Glutamatergic neuron (in vitro differentiated cells): ENCODE measurements at regions not wholly inside any gene's neighbourhood (a gene's known extent, or its start where the extent isn't known, plus 50 kb on each side); places are given as distances from the start of the nearest gene placed in this dataset.

ENCODE experiments used
- DNase-seq: peaks from one replicate; pipeline ENCODE4 v3.0.0; 2022
- H3K27ac Mint-ChIP-seq: one replicate; pipeline ENCODE4 v1.8.0; 2020; ENCODE audit warnings: mild to moderate bottlenecking, mixed read lengths, inconsistent platforms; ENCODE audit not compliant: unreplicated experiment
- H3K27me3 Mint-ChIP-seq: one replicate; pipeline ENCODE4 v1.8.0; 2020; ENCODE audit warnings: mild to moderate bottlenecking, moderate library complexity, mixed read lengths, inconsistent platforms; ENCODE audit not compliant: unreplicated experiment
- H3K36me3 Mint-ChIP-seq: one replicate; pipeline ENCODE4 v1.8.0; 2020; ENCODE audit warnings: mild to moderate bottlenecking, mixed read lengths, inconsistent platforms; ENCODE audit not compliant: unreplicated experiment
- H3K4me1 Mint-ChIP-seq: one replicate; pipeline ENCODE4 v1.8.0; 2020; ENCODE audit warnings: mild to moderate bottlenecking, low read depth, mixed read lengths, inconsistent platforms; ENCODE audit not compliant: unreplicated experiment
- H3K4me3 Mint-ChIP-seq: one replicate; pipeline ENCODE4 v1.8.0; 2020; ENCODE audit warnings: mild to moderate bottlenecking, mixed read lengths, inconsistent platforms; ENCODE audit not compliant: unreplicated experiment
- H3K9me3 Mint-ChIP-seq: one replicate; pipeline ENCODE4 v1.8.0; 2020; ENCODE audit warnings: mild to moderate bottlenecking, moderate library complexity, mixed read lengths, inconsistent platforms; ENCODE audit not compliant: unreplicated experiment
- TF ChIP-seq, protein P1 (sequence below): fragments of 200-600 bp; sonication (generic); IDR thresholded peaks from one replicate; pipeline ENCODE4 v1.5.0; 2021; ENCODE audit not compliant: partially characterized antibody, unreplicated experiment

DNA sequence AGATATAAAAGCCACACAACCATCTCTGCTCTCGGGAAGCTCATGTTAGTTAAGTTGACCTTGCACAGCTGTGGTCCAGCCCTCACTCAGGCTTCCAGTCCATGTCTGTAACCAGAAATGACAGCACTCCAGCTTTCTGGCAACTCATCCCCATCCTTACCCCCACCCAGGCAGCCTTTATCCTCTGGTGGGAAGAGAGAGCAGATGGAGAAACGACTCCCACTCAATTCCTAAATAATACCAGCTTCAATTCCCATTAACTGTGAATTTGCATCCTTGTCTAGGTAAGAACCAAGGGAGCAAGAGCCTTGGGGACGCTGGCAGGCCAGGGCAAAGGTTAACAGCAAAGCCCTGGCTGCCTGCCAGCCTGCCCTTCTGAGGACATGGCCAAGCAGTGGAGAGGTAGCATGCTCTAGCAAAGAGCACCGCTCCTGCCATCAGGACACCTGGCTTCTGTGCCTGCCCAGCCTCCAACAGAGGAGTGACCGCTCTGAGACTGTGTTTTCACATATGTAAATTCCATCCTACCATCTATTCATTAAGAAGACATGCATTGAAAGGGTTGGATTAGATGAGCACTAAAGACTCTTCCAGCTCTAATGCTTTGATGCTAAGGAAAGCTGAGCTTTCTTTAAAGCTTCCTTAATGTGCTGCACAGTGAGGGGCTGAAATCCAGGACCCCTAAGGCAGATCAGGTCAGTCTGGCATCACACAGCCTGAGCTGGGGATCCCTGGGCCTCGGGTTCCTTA is 236.1 kb downstream of the GRIN2B start:
- Mint-ChIP-seq H3K9me3 (no peaks in the 10 kb centered on the region), H3K27ac (peak overlapping the region; percentile 50), H3K4me1 (peaks cover 15% of the 10 kb centered on the region), H3K27me3 (peaks cover 2% of the 10 kb centered on the region), H3K4me3 (no peak overlapping the region), H3K36me3 (no peaks in the 10 kb centered on the region)
- TF ChIP-seq, protein P1, sequence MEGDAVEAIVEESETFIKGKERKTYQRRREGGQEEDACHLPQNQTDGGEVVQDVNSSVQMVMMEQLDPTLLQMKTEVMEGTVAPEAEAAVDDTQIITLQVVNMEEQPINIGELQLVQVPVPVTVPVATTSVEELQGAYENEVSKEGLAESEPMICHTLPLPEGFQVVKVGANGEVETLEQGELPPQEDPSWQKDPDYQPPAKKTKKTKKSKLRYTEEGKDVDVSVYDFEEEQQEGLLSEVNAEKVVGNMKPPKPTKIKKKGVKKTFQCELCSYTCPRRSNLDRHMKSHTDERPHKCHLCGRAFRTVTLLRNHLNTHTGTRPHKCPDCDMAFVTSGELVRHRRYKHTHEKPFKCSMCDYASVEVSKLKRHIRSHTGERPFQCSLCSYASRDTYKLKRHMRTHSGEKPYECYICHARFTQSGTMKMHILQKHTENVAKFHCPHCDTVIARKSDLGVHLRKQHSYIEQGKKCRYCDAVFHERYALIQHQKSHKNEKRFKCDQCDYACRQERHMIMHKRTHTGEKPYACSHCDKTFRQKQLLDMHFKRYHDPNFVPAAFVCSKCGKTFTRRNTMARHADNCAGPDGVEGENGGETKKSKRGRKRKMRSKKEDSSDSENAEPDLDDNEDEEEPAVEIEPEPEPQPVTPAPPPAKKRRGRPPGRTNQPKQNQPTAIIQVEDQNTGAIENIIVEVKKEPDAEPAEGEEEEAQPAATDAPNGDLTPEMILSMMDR = no peak
- peak; percentile 47 for DNase-seq

DNA sequence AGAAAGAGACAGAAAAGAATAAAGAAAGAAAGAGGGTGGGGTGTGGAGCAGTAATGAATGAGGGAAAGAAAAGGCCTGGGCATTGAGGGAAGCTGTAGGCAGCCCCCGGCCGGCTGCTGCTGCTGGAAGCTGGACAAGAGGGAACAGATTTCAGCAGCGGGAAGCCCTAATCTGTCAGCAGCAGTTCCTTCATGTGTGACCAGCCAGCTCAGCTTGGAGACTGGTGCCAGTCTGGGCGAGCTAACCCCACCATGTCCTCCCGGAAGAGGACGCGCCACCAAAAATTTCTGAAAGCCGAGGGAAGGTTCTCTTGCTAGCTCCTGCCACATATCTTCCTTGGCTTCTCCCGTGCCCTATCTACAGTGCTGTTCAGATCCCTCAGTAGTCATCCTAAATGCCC is 236.8 kb downstream of the GRIN2B start:
- DNase-seq = no peak
- TF ChIP-seq, protein P1 = no peak
- Mint-ChIP-seq H3K4me1 (peaks cover 15% of the 10 kb centered on the region), H3K4me3 (no peak overlapping the region), H3K27me3 (peaks cover 2% of the 10 kb centered on the region), H3K9me3 (no peaks in the 10 kb centered on the region), H3K36me3 (no peaks in the 10 kb centered on the region), H3K27ac (peak overlapping the region; percentile 50)

DNA sequence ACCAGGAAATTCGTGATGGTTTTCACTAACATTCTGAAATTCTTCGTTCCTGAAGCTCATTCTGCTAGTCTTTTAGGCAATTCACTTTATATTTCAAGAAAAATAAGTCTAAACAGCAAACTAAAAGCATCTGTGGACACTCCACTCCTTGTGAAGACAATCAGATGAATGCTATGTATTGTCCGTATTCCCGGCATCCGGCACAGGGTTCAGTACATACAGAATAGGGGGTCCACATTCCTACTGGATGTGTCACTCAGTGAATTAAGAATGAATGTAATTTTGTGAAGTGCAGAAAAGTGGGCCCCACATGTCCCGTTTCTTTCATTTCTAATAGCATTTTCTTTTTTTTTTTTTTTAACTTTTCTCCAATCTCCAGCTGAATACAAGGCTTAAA is 241.3 kb downstream of the GRIN2B start:
- Mint-ChIP-seq H3K27me3 (peaks cover 2% of the 10 kb centered on the region), H3K27ac (no peak overlapping the region), H3K36me3 (no peaks in the 10 kb centered on the region), H3K9me3 (no peaks in the 10 kb centered on the region), H3K4me3 (no peak overlapping the region), H3K4me1 (peaks cover 9% of the 10 kb centered on the region)
- no peak for DNase-seq
- TF ChIP-seq, protein P1 = no peak

DNA sequence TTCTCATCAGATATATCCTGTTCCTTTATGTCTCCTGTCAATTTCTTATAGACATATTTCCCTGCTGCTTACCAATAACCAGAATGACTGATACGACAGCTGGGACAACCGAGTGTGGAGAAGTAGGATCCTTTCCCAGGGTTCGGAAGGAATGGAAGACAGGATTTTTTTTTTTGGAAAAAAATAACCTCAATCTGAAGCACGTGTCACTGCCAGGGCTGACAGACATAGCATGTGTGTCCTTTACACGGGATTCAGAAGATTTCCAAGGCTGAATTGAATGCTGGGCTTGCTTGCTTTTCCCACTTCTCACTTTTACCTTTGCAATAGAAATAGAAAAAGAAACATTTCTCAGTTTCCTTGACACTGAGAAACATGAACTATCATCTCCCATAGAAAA is 245.7 kb downstream of the GRIN2B start:
- Mint-ChIP-seq H3K27me3 (peaks cover 1% of the 10 kb centered on the region), H3K9me3 (no peaks in the 10 kb centered on the region), H3K36me3 (no peaks in the 10 kb centered on the region)

More for the DNA sequence above, 245.7 kb downstream of the GRIN2B start:
- TF ChIP-seq, protein P1 = no peak
- DNase-seq = no peak
- Mint-ChIP-seq H3K4me1 (no peaks in the 10 kb centered on the region), H3K4me3 (no peak overlapping the region), H3K27ac (no peak overlapping the region)
